Esophagus squamous epithelium (tissue), 4 donors: ENCODE measurements at regions not wholly inside any gene's neighbourhood (a gene's known extent, or its start where the extent isn't known, plus 50 kb on each side); places are given as distances from the start of the nearest gene placed in this dataset.

Source experiments
- CTCF ChIP-seq, 6 experiments: fragments of 450-650 bp in 4 of 6; fragments of 200-600 bp in 2 of 6; sonication (generic) in 2 of 6; IDR thresholded peaks; one replicate each; pipeline ENCODE4 v1.5.1; 2016 to 2019; ENCODE audit warnings: antibody characterized with exemption in 6 of 6, mild to moderate bottlenecking in 4 of 6, moderate library complexity in 4 of 6
- POLR2A ChIP-seq, 4 donors: fragments of 450-650 bp; IDR thresholded peaks; one replicate each; pipeline ENCODE4 v1.6.1; 2017; ENCODE audit warnings: antibody characterized with exemption in 4 of 4, mild to moderate bottlenecking in 4 of 4, moderate library complexity in 3 of 4

GRCh38 chr18:40653682-40654081 lies 1301.4 kb upstream of the PIK3C3 start:
- TF ChIP-seq CTCF (IDR thresholded peaks at IDR 0.05): no peak
- no peak for TF ChIP-seq POLR2A (IDR thresholded peaks at IDR 0.05)
